K562 (cell line): ENCODE measurements at regions not wholly inside any gene's neighbourhood (a gene's known extent, or its start where the extent isn't known, plus 50 kb on each side); places are given as distances from the start of the nearest gene placed in this dataset.

Source experiments
- ATAC-seq: fragments of 200-7000 bp; cut with Tn5 transposase; 3 replicates; pipeline ENCODE4 v1.9.1; 2020; ENCODE audit warnings: moderate library complexity
- BruUV-seq: library from RNA; stranded (reverse); fragments of 400-500 nt; replicated peaks from 2 replicates; lab custom pipeline; 2021; lab: Mats Ljungman, UMichigan
- CTCF ChIA-PET: fragments of 300-600 bp; formaldehyde crosslinking; extraction: SDS; loops from one replicate; lab custom pipeline; 2021; ENCODE audit warnings: low intra/inter-chr PET ratio; lab: Yijun Ruan, JAX
- POLR2A ChIA-PET: fragments of 300-600, 350-650 bp; sonication (Branson Sonifier 250); formaldehyde crosslinking; extraction: SDS; loops from one replicate; lab custom pipeline; 2021; ENCODE audit warnings: antibody characterized with exemption, inconsistent platforms; lab: Yijun Ruan, JAX
- DNase-seq, 4 experiments: peaks; one replicate each; pipeline versions ENCODE4 v3.0.0 to v3.0.0-alpha.2; 2011 to 2018; ENCODE audit warnings: low spot score in 3 of 4, mixed read lengths in 3 of 4; ENCODE audit errors: extremely low read depth in 1 of 4
- FAIRE-seq: peaks from 2 replicates; lab custom pipeline; 2011; peaks lifted over from hg19 to GRCh38; lab: Jason Lieb, UNC
- H2AFZ ChIP-seq: 2 replicates; pipeline ENCODE4 v1.6.0; 2011; ENCODE audit warnings: low read depth, low read length, control low read depth, inconsistent platforms
- H3K27ac ChIP-seq: fragments of 200-600 bp; 3 replicates; pipeline ENCODE4 v1.8.0; 2011; ENCODE audit warnings: low read depth, mild to moderate bottlenecking, control low read depth, inconsistent platforms, low read length, moderate library complexity, mixed read lengths; ENCODE audit errors: extremely low read depth
- H3K27me3 ChIP-seq, 2 experiments: fragments of 300-600 bp in 1 of 2; 2 replicates in 1 of 2; 3 replicates in 1 of 2; pipeline versions ENCODE4 v1.6.0 to v1.8.0; 2011; ENCODE audit warnings: inconsistent platforms in 2 of 2, low read length in 2 of 2, mild to moderate bottlenecking in 1 of 2, mixed read lengths in 1 of 2, moderate library complexity in 1 of 2; ENCODE audit not compliant: control insufficient read depth in 2 of 2, insufficient read depth in 2 of 2
- H3K36me3 ChIP-seq: fragments of 300-600 bp; 3 replicates; pipeline ENCODE4 v1.8.0; 2011; ENCODE audit warnings: mild to moderate bottlenecking, low read length, inconsistent platforms; ENCODE audit not compliant: control insufficient read depth, insufficient read depth
- H3K4me1 ChIP-seq, 2 experiments: fragments of 200-600 bp in 1 of 2; replicated peaks in 1 of 2; 2 replicates in 1 of 2; 3 replicates in 1 of 2; pipeline versions ENCODE4 v1.5.1 to v1.8.0; 2011; ENCODE audit warnings: inconsistent platforms in 2 of 2, low read length in 2 of 2, mild to moderate bottlenecking in 1 of 2, mixed read lengths in 1 of 2, moderate library complexity in 1 of 2; ENCODE audit not compliant: control insufficient read depth in 2 of 2, insufficient read depth in 2 of 2
- H3K4me2 ChIP-seq: 2 replicates; pipeline ENCODE4 v1.6.1; 2011; ENCODE audit warnings: low read length, control low read depth, inconsistent platforms, mixed read lengths; ENCODE audit not compliant: insufficient read depth
- H3K4me3 ChIP-seq: fragments of 200-600 bp; sonication (generic), shearing (Covaris generic); 2 replicates; pipeline ENCODE4 v1.5.1; 2016; ENCODE audit warnings: control low read depth, inconsistent platforms
- H3K79me2 ChIP-seq: fragments of 200-600 bp; 3 replicates; pipeline ENCODE4 v1.8.0; 2011; ENCODE audit warnings: low read length, inconsistent platforms; ENCODE audit not compliant: control insufficient read depth, insufficient read depth
- H3K9ac ChIP-seq, 2 experiments: 2 replicates each; pipeline versions ENCODE4 v1.6.0 to v1.6.1; 2011; ENCODE audit warnings: low read depth in 2 of 2, low read length in 2 of 2, control low read depth in 1 of 2, inconsistent platforms in 1 of 2, mild to moderate bottlenecking in 1 of 2, mixed read lengths in 1 of 2; ENCODE audit not compliant: insufficient read depth in 1 of 2
- H3K9me1 ChIP-seq: one replicate; pipeline ENCODE4 v1.6.0; 2011; ENCODE audit warnings: inconsistent platforms, mild to moderate bottlenecking, low read length, moderate library complexity; ENCODE audit not compliant: control insufficient read depth, insufficient read depth
- H3K9me3 ChIP-seq: replicated peaks from 2 replicates; pipeline ENCODE4 v1.5.1; 2011; ENCODE audit warnings: low read depth, low read length, inconsistent platforms; ENCODE audit not compliant: control insufficient read depth, insufficient read depth
- H4K20me1 ChIP-seq: replicated peaks from 2 replicates; pipeline ENCODE4 v1.6.1; 2011; ENCODE audit warnings: low read length, inconsistent platforms, mixed read lengths; ENCODE audit not compliant: control insufficient read depth, insufficient read depth
- BRF1 ChIP-seq: IDR thresholded peaks from 3 replicates; pipeline ENCODE4 v1.6.1; 2011; ENCODE audit warnings: borderline replicate concordance, mild to moderate bottlenecking; ENCODE audit not compliant: insufficient read length; ENCODE audit errors: extremely low read depth
- C11orf30 ChIP-seq: fragments of 450-650 bp; IDR thresholded peaks from 2 replicates; pipeline ENCODE4 v1.6.1; 2016; ENCODE audit warnings: low read depth, mild to moderate bottlenecking
- FOXA1 ChIP-seq: fragments of 450-650 bp; IDR thresholded peaks from 2 replicates; pipeline ENCODE4 v1.6.1; 2016; ENCODE audit warnings: mild to moderate bottlenecking, borderline replicate concordance
- FOXK1 ChIP-seq: sonication (generic); formaldehyde crosslinking; IDR thresholded peaks from 2 replicates; pipeline ENCODE4 v1.8.0; 2022; ENCODE audit warnings: missing genetic modification reagents, mild to moderate bottlenecking, borderline replicate concordance
- FOXP1 ChIP-seq: sonication (generic); formaldehyde crosslinking; IDR thresholded peaks from 2 replicates; pipeline ENCODE4 v1.8.0; 2022; ENCODE audit warnings: mild to moderate bottlenecking, missing genetic modification reagents
- HBP1 ChIP-seq: fragments of 450-650 bp; formaldehyde crosslinking; IDR thresholded peaks from 2 replicates; pipeline ENCODE4 v1.4.0; 2022; ENCODE audit warnings: missing genetic modification characterization
- MAFG ChIP-seq: fragments of 450-650 bp; conservative IDR thresholded peaks from 2 replicates; pipeline ENCODE4 v1.6.1; 2016; ENCODE audit warnings: missing genetic modification characterization, missing compliant biosample characterization
- SRSF7 ChIP-seq: fragments of 200-400 bp; formaldehyde crosslinking; optimal IDR thresholded peaks from 2 replicates; pipeline ENCODE3; 2017; ENCODE audit warnings: mild to moderate bottlenecking, low read depth, low read length
- TCF3 ChIP-seq: sonication (generic); formaldehyde crosslinking; IDR thresholded peaks from 2 replicates; pipeline ENCODE4 v1.4.0; 2020; ENCODE audit warnings: mild to moderate bottlenecking, missing genetic modification reagents
- ZNF316 ChIP-seq: fragments of 450-650 bp; IDR thresholded peaks from 2 replicates; pipeline ENCODE4 v1.6.1; 2016
- ZNF766 ChIP-seq: fragments of 200-800 bp; sonication (Bioruptor generic); conservative IDR thresholded peaks from 2 replicates; pipeline ENCODE4 v1.6.1; 2016; ENCODE audit warnings: missing genetic modification characterization, missing compliant biosample characterization
- WGBS: fragments of 100-300 bp; shearing (Covaris generic); methylation state at CpG from one replicate; pipeline ENCODE4 v1.1.6; 2016; ENCODE audit warnings: low coverage, mixed read lengths; ENCODE audit not compliant: insufficient coverage; ENCODE audit errors: missing lambda C conversion rate; 5-methylcytosine and 5-hydroxymethylcytosine counted together
- in situ Hi-C: fragments of 300-500 bp; cut with MboI; formaldehyde crosslinking; loops from 4 replicates; pipeline ENCODE4 v1.15.0; 2018; ENCODE audit warnings: inconsistent platforms, mixed read lengths
- intact Hi-C: fragments of 100-400 bp; cut with micrococcal nuclease; formaldehyde crosslinking; loops from 2 replicates; pipeline ENCODE4 v1.14.2; 2022

GRCh38 chr1:184315254-184315653 lies 71.6 kb upstream of the C1orf21 start:
- Histone ChIP-seq H3K4me3 (no peak overlapping the region), H3K4me1 (no peaks in the 10 kb centered on the region), H3K9me1 (no peaks in the 10 kb centered on the region), H3K4me2 (no peak overlapping the region), H3K27ac (no peak overlapping the region), H3K36me3 (no peaks in the 10 kb centered on the region), H2AFZ (no peak overlapping the region), H3K79me2 (no peaks in the 10 kb centered on the region), H3K27me3 (no peaks in the 10 kb centered on the region), H3K9ac (no peak overlapping the region), H3K9me3 (no peaks in the 10 kb centered on the region), H4K20me1 (no peaks in the 10 kb centered on the region)
- in situ Hi-C loops = no loop called here
- WGBS = 0% methylated on average over 2 of the region's 2 CpGs
- ChIA-PET POLR2A (no interaction called here), CTCF (no interaction called here)
- BruUV-seq = no TSS peak
- DNase-seq (no peak), ATAC-seq (no peak), FAIRE-seq (no peak)
- intact Hi-C loops = no loop called here
- TF ChIP-seq C11orf30 (peak; percentile 59; the same call in 1 of the 2 replicates), BRF1 (no peak), TCF3 (no peak), HBP1 (no peak), MAFG (tag) (peak; percentile 41), ZNF766 (no peak), SRSF7 (no peak), ZNF316 (peak; percentile 57), FOXP1 (no peak), FOXA1 (no peak), FOXK1 (CRISPR knock-in tag) (no peak)
